Endothelial cell of umbilical vein (primary cell): ENCODE measurements at regions not wholly inside any gene's neighbourhood (a gene's known extent, or its start where the extent isn't known, plus 50 kb on each side); places are given as distances from the start of the nearest gene placed in this dataset.

ENCODE experiments used
- BruUV-seq: library from RNA; stranded (reverse); fragments of 400-500 nt; replicated peaks from 2 replicates; lab custom pipeline; 2021; lab: Mats Ljungman, UMichigan
- CTCF ChIA-PET: fragments of 300-600, 350-600 bp; sonication (Branson Sonifier 250); formaldehyde crosslinking; loops from one replicate; lab custom pipeline; 2021; ENCODE audit warnings: antibody characterized with exemption, inconsistent platforms; lab: Charles Lee
- POLR2A ChIA-PET: fragments of 300-600, 350-600 bp; sonication (Branson Sonifier 250); formaldehyde crosslinking; loops from one replicate; lab custom pipeline; 2021; ENCODE audit warnings: antibody characterized with exemption, inconsistent platforms; lab: Charles Lee
- DNase-seq: peaks from one replicate; pipeline ENCODE4 v3.0.0-alpha.2; 2011; ENCODE audit warnings: low read depth, low spot score
- FAIRE-seq: peaks from 2 replicates; lab custom pipeline; 2011; peaks lifted over from hg19 to GRCh38; lab: Jason Lieb, UNC
- H2AFZ ChIP-seq: 2 replicates; pipeline ENCODE4 v1.6.0; 2012; ENCODE audit warnings: low read depth, low read length, control low read depth, inconsistent platforms
- H3K27ac ChIP-seq: 2 replicates; pipeline ENCODE4 v1.5.1; 2011; ENCODE audit warnings: low read depth, mild to moderate bottlenecking, control low read depth, low read length, moderate library complexity; ENCODE audit not compliant: insufficient read depth
- H3K27me3 ChIP-seq, 2 experiments: 2 replicates each; pipeline versions ENCODE4 v1.6.0 to v1.6.1; 2011; ENCODE audit warnings: low read length in 2 of 2, mixed read lengths in 1 of 2; ENCODE audit not compliant: control insufficient read depth in 2 of 2, insufficient read depth in 2 of 2
- H3K36me3 ChIP-seq, 2 experiments: 2 replicates in 1 of 2; 3 replicates in 1 of 2; pipeline ENCODE4 v1.5.1; 2011; ENCODE audit warnings: low read length in 2 of 2, mild to moderate bottlenecking in 1 of 2, moderate library complexity in 1 of 2; ENCODE audit not compliant: control insufficient read depth in 2 of 2, insufficient read depth in 2 of 2; ENCODE audit errors: extremely low read depth in 1 of 2
- H3K4me1 ChIP-seq: 3 replicates; pipeline ENCODE4 v1.5.1; 2011; ENCODE audit warnings: mild to moderate bottlenecking, low read length; ENCODE audit not compliant: control insufficient read depth, insufficient read depth; ENCODE audit errors: extremely low read depth
- H3K4me2 ChIP-seq: 2 replicates; pipeline ENCODE4 v1.6.1; 2011; ENCODE audit warnings: low read length, control low read depth, mixed read lengths; ENCODE audit not compliant: insufficient read depth
- H3K4me3 ChIP-seq, 3 experiments: fragments of 200-600 bp in 1 of 3; sonication (generic), shearing (Covaris generic) in 1 of 3; replicated peaks in 1 of 3; 2 replicates each; pipeline ENCODE4 v1.5.1; 2011 to 2016; ENCODE audit warnings: control low read depth in 3 of 3, low read length in 3 of 3, mild to moderate bottlenecking in 2 of 3, inconsistent platforms in 1 of 3, low read depth in 1 of 3, moderate library complexity in 1 of 3; ENCODE audit not compliant: insufficient read depth in 1 of 3
- H3K79me2 ChIP-seq: 2 replicates; pipeline ENCODE4 v1.6.0; 2012; ENCODE audit warnings: low read length, inconsistent platforms; ENCODE audit not compliant: control insufficient read depth, insufficient read depth
- H3K9ac ChIP-seq: replicated peaks from 2 replicates; pipeline ENCODE3; 2011; ENCODE audit warnings: low read length, control low read depth; ENCODE audit not compliant: insufficient read depth; ENCODE audit errors: extremely low read depth
- H3K9me1 ChIP-seq: replicated peaks from 3 replicates; pipeline ENCODE4 v1.6.0; 2011; ENCODE audit warnings: mild to moderate bottlenecking, low read length; ENCODE audit not compliant: control insufficient read depth, insufficient read depth; ENCODE audit errors: extremely low read depth
- H3K9me3 ChIP-seq: replicated peaks from 2 replicates; pipeline ENCODE4 v1.5.1; 2012; ENCODE audit warnings: low read length, inconsistent platforms; ENCODE audit not compliant: control insufficient read depth, insufficient read depth
- H4K20me1 ChIP-seq: replicated peaks from 2 replicates; pipeline ENCODE3; 2011; ENCODE audit warnings: mild to moderate bottlenecking, low read length; ENCODE audit not compliant: control insufficient read depth, insufficient read depth; ENCODE audit errors: extremely low read depth
- EZH2 ChIP-seq: IDR thresholded peaks from 2 replicates; pipeline ENCODE4 v1.6.1; 2012; ENCODE audit warnings: borderline replicate concordance, low read depth, mild to moderate bottlenecking, moderate library complexity, low read length, inconsistent platforms; ENCODE audit not compliant: severe bottlenecking
- FOS ChIP-seq: IDR thresholded peaks from 2 replicates; pipeline ENCODE4 v1.6.1; 2011; ENCODE audit warnings: mild to moderate bottlenecking, low read length, moderate library complexity, borderline replicate concordance; ENCODE audit not compliant: insufficient read depth
- GATA2 ChIP-seq: IDR thresholded peaks from 2 replicates; pipeline ENCODE4 v1.7.0; 2011; ENCODE audit warnings: low read depth, mild to moderate bottlenecking, moderate library complexity, mixed read lengths, low read length; ENCODE audit not compliant: insufficient read length, insufficient read depth
- JUN ChIP-seq: IDR thresholded peaks from 2 replicates; pipeline ENCODE4 v1.6.1; 2011; ENCODE audit warnings: borderline replicate concordance, low read depth; ENCODE audit not compliant: insufficient read length, insufficient read depth
- MYC ChIP-seq: IDR thresholded peaks from one replicate; pipeline ENCODE4 v1.6.1; 2011; ENCODE audit warnings: mild to moderate bottlenecking, low read depth, low read length
- POLR2A ChIP-seq: IDR thresholded peaks from 2 replicates; pipeline ENCODE4 v1.6.1; 2012; ENCODE audit warnings: low read depth, mild to moderate bottlenecking, control low read depth, low read length
- POLR2AphosphoS5 ChIP-seq: IDR thresholded peaks from 2 replicates; pipeline ENCODE4 v1.6.1; 2012; ENCODE audit warnings: low read depth, mild to moderate bottlenecking, control low read depth, low read length, moderate library complexity; ENCODE audit not compliant: insufficient read depth
- dilution Hi-C: fragments of 300-500 bp; cut with MboI; formaldehyde crosslinking; loops from one replicate; pipeline ENCODE4 v1.15.0; 2019; ENCODE audit warnings: low sequenced_read_pairs; ENCODE audit not compliant: extremely low pct_ligation_motif_present
- intact Hi-C: fragments of 100-400 bp; cut with micrococcal nuclease; formaldehyde crosslinking; loops from one replicate; pipeline ENCODE4 v1.10.0; 2022
- TF ChIP-seq, protein P1 (sequence below): IDR thresholded peaks from 2 replicates; pipeline ENCODE4 v1.6.1; 2011; ENCODE audit not compliant: insufficient read depth, insufficient read length
- TF ChIP-seq, protein P2 (sequence below), 2 donors: IDR thresholded peaks; 1 replicate in 1 of 2; 2 replicates in 1 of 2; pipeline ENCODE4 v1.5.1; 2011; ENCODE audit warnings: low read length in 2 of 2, mild to moderate bottlenecking in 2 of 2, moderate library complexity in 2 of 2, control low read depth in 1 of 2, inconsistent platforms in 1 of 2, low read depth in 1 of 2; ENCODE audit not compliant: insufficient read depth in 1 of 2; ENCODE audit errors: extremely low read depth in 1 of 2

DNA sequence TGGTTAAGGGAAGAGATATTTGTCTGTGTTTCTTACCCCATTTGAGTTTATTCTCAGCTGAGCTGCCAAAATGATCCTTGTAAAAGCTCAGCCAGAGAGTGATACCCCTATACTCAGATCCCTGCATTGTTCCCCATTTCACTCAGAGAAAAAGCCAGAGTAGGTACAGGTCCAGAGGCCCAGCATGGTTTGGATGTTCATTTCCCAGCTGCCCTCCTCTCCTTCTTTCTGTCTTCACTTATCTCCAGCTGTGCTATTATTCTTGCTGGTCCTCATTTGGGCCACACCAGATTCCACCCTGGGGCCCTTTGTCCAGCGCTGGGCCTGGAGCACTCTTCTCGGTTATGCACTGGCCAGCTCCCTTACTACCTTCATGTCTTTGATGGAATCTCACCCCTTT, 187.7 kb downstream of the CHRM3 start:
- Histone ChIP-seq H3K79me2 (no peaks in the 10 kb centered on the region), H3K36me3 (no peaks in the 10 kb centered on the region), H3K4me1 (no peaks in the 10 kb centered on the region), H3K27me3 (no peaks in the 10 kb centered on the region), H3K9me3 (peaks cover 3% of the 10 kb centered on the region), H3K4me3 (no peak overlapping the region), H2AFZ (no peak overlapping the region), H3K4me2 (no peak overlapping the region), H4K20me1 (no peaks in the 10 kb centered on the region), H3K9me1 (no peaks in the 10 kb centered on the region), H3K9ac (no peak overlapping the region), H3K27ac (no peak overlapping the region)
- no peak for DNase-seq
- BruUV-seq: no TSS peak
- ChIA-PET POLR2A (no interaction called here), CTCF (no interaction called here)
- dilution Hi-C loops: no loop called here
- intact Hi-C loops: no loop called here
- no peak for TF ChIP-seq EZH2
- no peak for TF ChIP-seq POLR2A
- TF ChIP-seq FOS: no peak
- TF ChIP-seq, protein P1, sequence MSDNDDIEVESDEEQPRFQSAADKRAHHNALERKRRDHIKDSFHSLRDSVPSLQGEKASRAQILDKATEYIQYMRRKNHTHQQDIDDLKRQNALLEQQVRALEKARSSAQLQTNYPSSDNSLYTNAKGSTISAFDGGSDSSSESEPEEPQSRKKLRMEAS: no peak
- no peak for TF ChIP-seq JUN
- TF ChIP-seq POLR2AphosphoS5: no peak
- TF ChIP-seq MYC: no peak
- TF ChIP-seq, protein P2, sequence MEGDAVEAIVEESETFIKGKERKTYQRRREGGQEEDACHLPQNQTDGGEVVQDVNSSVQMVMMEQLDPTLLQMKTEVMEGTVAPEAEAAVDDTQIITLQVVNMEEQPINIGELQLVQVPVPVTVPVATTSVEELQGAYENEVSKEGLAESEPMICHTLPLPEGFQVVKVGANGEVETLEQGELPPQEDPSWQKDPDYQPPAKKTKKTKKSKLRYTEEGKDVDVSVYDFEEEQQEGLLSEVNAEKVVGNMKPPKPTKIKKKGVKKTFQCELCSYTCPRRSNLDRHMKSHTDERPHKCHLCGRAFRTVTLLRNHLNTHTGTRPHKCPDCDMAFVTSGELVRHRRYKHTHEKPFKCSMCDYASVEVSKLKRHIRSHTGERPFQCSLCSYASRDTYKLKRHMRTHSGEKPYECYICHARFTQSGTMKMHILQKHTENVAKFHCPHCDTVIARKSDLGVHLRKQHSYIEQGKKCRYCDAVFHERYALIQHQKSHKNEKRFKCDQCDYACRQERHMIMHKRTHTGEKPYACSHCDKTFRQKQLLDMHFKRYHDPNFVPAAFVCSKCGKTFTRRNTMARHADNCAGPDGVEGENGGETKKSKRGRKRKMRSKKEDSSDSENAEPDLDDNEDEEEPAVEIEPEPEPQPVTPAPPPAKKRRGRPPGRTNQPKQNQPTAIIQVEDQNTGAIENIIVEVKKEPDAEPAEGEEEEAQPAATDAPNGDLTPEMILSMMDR (IDR thresholded peaks at IDR 0.05; ENCODE audit: extremely low read depth in 1 of 2, insufficient read depth in 1 of 2, low read depth in 1 of 2, low read length in 2 of 2): no peak
- no peak for TF ChIP-seq GATA2
- no peak for FAIRE-seq
